ENCODE measurements at regions not wholly inside any gene's neighbourhood (a gene's known extent, or its start where the extent isn't known, plus 50 kb on each side); places are given as distances from the start of the nearest gene placed in this dataset.
"Not testable (repeated sequence)": the region's sequence is repeated elsewhere in the genome, so short reads cannot be mapped to it uniquely, and the experiment has no call there.

DNA sequence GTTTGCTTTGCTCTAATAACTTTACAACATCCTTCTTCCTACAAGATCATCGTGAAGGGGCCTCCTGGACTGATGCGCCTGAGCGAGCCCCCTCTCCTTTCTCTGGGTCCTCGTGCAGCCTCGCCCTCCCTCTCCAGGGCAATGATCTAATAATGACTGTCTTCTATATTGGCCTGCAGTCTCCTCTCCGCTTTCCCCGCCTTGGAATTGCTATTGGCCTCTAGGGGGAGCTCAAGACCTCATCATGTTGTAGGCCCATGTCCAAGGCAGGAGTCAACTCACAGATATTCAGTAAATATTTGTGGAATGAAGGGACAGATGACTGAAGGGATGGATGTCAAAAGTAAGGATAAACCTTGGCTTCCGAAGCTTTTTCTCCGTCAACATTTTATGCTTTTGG is 1180.3 kb downstream of the TYW1 start:
- peak; percentile 81 for DNase-seq (ENCODE audit: low spot score)

DNA sequence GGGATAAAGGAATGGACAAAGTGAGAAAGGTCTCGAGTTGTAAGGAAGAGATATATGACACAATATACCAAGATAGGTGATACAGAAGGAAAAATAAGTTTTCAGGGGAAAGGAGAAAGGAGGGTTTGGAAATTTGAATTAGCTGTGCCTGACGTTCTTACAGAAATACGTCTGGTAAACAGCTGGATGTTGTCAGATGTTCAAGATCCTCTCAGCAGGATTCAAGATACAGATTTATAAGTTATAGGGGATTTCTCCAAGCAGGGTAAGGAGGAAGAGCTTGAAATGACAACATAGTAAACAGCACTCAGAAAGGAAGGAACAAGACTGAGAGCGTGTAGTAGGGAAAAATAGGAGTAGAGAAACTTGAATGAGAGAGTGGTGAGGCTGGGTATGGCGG is 1184.1 kb downstream of the TYW1 start:
- no peak for DNase-seq (ENCODE audit: low spot score)

DNA sequence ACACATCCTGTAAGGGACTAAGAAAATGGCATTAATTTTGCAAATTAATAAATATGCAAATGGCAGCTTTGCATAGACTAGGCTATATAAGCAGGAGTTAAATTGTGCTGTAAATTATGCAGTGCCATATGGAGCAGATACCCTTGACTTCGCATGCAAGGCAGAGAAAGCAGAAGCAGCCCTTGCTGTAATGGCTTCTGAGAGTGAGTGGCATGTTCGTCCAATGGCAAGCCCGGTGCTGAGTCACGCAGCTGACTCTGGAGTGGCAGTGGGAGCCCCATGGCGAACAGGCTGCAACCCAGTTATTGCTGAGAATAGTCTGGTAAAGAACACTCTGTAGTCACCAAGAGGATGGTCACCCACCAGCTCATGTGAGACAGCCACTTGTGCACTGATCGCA is 1186.5 kb downstream of the TYW1 start:
- DNase-seq (ENCODE audit: low spot score): no peak

DNA sequence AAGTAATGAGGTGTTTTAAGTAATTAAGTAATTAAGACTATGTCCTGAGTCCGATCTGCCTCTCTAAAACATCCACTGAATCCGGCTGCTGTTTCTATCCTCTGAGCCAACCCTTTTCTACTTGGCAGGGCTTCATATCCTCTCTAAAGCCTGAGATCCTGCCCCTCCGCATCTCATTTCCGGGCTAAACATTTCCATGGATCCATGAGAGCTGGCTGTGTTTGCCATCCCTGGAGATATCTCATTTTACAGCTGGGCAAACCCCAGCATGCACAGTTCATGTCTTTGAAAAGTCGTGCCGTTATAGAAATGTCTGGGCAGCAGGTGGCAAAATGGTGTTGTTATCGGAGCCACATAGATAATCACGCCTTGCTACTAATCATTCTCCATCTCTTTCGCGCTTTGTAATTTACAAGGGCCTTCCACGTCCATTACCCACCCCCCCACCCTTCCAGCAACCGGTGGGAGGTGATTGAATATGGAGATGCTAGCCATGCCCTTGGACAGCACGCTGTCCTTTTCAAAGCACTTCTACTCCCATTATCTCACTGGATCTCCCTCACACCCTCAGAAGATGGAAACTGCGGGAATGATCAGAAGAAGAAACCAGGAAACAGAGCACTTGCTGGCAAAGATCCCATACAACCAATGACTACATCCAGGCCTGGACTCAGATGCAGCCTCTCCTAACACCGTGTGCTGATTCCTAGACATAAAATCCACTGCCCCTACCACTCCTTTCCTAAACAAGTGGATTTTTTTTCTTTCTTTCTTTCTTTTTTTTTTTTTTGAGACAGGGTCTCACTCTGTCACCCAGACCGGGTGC is 1189.2 kb downstream of the TYW1 start:
- no peak for DNase-seq (ENCODE audit: low spot score)

DNA sequence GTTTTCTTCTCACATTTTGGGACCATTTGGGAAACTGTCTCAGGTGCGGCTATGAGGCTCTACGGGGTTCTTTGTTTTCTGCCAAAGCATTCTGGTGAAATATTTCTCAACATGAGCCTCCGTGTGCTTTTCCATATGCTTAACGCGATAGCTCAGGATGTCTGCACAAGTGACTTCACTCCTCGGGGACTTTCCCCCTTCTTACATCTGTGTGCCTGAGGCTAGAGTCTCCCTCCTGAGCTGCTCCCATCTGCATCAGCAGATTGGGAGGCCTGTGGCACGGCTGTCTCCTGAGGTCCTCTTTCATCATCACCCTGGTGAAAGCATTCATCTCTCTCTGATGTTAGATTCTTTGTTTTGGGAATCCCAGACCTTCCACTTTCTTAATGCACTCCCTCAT is 1190.9 kb downstream of the TYW1 start:
- DNase-seq (ENCODE audit: low spot score): no peak

DNA sequence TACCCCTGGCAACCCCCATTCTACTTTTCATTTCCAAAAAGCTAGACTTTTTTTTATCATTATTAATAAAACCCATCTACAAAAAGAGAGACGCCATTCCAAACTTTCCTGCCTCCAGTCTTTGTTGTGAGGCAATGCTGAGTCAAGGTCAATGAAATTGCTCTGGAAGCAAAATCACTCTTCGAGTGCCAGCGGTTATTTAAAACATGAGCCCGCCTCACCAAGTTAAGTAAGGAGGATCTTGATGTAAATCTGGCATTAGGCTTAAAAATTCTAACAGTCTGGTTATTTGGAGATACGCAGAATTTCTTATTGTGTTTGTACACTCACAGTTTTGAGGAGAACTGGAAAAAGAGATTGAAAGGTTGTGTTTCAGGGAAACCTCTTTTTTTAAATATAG is 1196.3 kb downstream of the TYW1 start:
- no peak for DNase-seq (ENCODE audit: low spot score)

DNA sequence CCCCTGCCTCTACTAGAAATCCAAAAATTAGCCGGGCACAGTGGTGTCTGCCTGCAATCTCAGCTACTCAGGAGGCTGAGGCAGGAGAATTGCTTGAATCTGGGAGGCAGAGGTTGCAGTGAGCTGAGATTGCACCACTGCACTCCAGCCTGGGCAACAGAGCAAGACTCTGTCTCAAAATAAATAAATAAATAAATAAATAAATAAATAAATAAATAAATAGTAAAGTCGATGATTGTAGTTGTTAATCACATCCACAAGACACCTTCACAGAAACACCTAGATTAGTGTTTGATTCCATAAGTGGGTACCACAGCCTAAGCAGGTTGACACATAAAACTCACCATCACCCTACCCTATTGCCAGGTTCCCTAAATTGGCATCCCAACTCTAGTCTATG is 1199.0 kb downstream of the TYW1 start:
- DNase-seq (ENCODE audit: low spot score): not testable (repeated sequence)

DNA sequence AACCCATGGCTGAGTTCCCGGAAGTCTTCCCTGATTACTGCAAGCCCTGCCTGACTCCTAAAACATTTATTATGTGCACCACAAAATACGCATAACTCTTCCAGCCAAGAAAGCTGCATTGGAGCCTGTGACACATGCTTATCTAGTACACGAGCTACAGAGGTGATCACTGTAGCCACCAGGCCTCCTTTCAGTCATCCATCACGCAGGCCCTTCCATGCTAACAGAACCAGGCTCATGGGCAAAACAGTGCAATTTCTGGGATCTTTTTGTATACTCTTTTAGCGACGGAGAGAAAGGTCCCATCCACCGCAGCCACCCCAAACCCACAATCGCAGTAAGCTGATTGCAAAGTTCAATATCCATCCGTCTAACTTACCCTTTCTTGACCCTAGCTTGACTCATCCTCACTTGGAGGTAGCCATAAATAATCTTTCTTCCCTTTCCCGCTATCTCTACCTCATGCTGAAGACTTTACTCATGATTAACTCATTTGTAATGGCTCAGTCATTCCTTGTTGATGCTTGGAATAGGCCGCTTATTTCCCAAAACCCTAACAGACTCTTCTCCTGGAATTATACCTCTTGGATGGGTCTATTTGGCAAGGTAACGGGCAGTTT is 1203.5 kb downstream of the TYW1 start:
- no peak for DNase-seq (ENCODE audit: low spot score)

DNA sequence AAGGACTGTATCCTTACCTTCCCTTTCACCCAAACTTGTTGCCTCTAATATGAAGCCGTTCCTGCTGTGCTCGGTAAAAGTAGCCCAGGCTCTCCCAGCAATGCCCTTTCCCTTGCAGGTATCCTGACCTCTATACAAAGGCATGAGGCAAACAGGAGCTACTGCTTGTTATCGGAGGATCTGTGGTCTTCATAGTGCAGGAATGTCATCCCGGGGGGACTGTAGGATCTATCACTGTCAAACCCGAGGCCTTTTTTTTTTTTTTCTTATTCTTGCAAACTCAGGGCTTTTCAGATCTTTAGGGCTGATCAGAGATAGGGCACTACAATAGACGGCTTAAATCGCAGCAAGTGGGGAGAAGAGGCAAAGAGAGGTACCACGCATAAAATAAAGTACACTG is 1206.6 kb downstream of the TYW1 start:
- no peak for DNase-seq (ENCODE audit: low spot score)

DNA sequence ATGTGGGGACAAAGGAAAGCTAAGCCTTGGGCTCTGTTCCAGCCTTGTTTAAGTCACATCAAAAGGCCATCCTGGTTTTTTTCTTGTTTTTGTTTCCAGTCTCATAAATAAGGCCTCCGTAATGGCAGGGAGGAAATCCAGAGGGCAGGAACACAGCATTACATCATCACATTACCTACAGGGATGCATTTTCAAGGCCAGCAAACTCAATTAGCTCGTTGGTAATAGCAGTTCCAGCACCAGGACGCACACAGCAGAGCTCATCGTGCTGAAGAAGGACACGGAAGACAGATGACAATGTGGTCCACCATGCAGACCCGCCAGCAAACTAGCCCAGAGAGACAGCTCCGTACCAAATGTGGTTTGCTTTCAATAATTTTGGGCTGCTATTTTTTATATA is 1209.2 kb downstream of the TYW1 start:
- no peak for DNase-seq (ENCODE audit: low spot score)

DNA sequence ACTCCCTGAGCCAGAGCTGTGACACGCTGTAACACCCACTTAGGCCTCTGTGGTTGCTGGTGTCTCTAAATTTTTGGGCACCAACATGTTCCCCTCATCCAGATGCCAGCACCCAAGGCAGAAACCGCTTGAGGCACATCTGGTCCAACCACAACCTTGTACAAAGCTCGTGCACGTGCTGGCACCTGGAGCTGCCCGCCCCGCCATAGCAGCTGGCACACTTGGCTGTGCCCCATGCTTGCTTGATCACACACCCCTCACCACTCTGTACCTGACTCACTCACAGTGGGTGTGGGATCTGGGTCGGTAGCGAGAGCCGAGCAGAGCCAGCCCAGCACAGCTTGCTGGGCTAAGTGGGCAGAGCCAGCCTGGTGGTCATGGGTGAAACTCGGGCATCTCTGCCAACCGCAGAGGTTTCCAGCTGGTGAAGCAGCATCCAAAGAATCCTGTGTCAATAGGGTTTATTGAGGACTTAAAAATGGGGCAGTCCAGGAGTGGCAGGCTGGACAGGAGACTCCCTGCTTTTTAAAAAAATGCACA is 1210.4 kb downstream of the TYW1 start:
- DNase-seq (ENCODE audit: low spot score): no peak

DNA sequence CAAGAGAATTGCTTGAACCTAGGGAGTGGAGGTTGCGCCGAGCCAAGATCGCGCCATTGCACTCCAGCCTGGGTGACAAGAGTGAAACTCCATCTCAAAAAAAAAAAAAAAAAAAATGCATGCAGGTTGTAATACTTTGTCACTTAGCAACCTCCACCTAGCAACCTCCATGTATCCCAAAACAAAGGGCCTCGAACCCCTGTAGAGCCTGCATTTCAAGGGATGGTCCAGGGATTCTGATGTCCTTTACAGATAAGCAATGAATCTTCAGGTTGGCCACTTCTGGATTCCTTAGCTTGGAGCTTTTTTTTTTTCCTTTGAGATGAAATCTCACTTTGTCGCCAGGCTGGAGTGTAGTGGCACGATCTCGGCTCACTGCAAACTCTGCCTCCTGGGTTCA is 1211.0 kb downstream of the TYW1 start:
- DNase-seq (ENCODE audit: low spot score): no peak

DNA sequence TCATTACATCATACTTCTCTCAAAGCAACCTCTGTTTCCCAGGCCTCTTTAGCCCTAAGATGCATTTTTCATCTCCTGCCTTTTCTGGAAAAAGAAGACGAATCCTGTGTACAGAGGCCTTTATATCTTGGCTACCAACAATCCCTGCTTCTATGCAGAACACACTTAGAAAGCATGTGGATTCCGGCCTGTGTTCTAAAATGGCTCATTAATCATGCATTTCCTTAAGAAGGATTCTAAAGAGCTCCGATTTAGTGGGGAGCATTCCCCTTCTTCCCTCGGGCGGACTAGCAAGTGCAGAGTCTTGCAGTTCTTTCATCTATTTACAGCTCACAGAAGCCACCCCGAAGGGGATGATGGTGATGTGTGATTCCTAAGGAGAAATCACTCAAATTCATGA is 1212.9 kb downstream of the TYW1 start:
- no peak for DNase-seq (ENCODE audit: low spot score)

DNA sequence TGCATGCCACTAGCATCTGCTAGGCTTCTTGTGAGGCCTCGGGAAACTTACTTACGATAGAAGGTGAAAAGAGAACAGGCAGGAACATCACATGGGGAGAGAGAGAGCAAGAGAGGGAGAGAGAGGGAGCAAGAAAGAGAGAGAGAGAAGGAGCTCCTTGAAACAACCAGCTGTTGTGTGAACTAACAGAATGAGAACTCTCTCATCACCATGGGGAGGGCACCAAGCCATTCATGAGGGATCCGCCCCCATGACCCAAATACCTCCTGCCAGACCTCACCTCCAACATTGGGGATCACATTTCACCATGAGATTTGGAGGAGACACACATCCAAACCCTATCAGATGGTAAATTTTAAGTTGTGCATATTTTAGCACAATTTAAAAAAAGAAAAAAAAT is 1217.2 kb downstream of the TYW1 start:
- DNase-seq (ENCODE audit: low spot score): no peak

DNA sequence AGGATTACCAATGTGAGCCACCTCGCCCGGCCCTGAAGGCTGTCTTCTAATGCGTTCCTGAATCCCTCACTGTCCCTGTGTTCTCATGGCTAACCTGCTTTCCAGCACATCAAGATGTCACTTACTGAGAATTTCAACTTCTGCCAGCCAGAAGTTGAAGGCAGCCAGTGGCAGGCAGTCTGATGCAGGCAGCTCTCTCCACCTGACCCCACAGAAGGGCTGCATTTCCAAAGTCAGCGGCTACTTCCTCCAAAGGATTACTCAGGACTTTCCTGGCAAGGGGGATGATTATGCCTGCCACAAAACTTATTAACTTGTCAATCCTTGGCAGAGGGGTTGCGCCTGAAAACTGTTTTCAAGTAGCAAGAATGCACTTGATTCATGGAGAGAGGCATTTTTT is 1219.4 kb downstream of the TYW1 start:
- peak; percentile 38 for DNase-seq (ENCODE audit: low spot score)

DNA sequence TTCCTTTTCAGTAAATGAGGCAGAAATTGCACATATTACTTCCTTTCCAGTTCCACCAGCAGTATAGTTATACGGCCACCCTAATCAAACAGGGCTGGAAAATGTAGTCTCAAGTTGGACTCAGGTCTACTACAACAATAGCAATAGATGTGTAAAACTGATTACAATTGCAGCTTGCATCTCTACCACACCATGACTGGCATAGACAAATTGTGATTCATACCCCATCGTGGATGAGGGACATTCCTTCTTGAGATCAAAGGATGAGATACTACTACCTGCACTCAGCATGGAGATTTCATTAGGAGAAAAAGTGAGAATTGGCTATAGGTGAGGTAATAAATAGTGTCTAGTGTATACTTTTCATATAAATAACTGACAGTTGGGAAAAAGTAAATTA is 1220.8 kb downstream of the TYW1 start:
- no peak for DNase-seq (ENCODE audit: low spot score)

DNA sequence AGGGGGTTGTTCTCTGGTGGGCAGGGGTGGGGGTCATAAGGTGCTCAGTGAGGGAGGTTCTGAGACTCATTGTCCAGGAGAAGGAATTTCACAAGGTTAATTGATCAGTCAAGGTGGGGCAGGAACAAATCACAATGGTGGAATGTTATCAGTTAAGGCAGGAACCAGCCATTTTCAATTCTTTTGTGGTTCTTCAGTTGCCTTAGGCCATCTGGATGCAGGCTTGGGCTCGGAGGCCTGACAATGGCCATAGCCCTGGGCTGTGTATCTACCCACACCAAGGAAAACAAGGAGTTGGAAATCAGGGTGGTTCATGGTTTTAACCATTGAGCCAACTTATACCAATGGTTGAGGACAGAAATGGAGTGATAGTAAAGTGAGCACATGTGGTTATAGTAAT is 1221.8 kb downstream of the TYW1 start:
- no peak for DNase-seq (ENCODE audit: low spot score)

DNA sequence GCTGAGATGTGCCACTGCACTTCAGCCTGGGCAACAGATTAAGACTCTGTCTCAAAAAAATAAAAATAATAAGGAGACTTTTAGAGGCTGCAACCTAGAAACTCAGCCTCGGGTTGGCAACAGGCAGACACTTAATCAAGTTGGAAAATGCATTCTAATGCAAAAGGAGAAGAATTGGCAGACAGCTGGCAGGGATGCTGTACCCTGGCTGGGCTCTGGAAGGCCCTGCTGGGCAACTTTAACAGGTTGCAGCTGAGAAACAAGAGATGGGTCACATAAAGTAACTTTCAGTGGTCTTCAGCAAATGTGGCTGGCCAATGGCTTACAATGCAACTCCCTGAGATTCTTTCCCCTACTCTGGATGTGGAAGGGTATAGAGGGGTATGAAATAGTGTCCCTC is 1225.7 kb downstream of the TYW1 start:
- DNase-seq (ENCODE audit: low spot score): no peak

DNA sequence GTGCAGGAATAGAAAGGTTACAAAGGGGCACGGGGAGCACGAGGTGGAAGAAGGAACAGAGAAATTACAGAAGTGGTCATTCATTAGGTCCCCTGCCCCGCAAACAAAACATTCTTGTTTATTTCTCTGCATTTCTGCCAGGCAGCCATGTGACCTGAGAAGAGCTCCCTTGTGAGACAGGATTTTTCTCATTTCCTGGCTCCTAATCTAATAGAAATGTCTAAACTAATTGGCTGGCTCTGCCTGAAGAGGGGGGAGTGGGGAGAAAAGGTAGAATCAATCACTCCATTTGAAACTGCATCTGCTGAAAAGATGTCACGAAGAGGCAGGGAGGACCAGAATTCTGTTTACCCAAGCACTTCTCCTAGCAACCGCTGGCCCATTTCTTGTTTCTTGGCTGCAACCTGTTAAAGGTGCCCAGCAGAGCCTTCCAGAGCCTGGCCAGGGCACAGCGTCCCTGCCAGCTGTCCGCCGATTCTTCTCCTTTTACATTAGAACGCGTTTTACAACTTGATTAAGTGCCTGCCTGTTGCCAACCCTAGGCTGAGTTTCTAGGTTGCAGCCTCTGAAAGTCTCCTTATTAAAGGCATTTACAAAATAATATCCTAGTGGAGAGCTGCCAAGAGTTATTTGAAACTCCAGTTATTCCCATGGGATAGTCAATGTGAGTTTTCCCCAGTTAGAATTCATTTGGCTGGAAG is 1227.6 kb downstream of the TYW1 start:
- no peak for DNase-seq (ENCODE audit: low spot score)

DNA sequence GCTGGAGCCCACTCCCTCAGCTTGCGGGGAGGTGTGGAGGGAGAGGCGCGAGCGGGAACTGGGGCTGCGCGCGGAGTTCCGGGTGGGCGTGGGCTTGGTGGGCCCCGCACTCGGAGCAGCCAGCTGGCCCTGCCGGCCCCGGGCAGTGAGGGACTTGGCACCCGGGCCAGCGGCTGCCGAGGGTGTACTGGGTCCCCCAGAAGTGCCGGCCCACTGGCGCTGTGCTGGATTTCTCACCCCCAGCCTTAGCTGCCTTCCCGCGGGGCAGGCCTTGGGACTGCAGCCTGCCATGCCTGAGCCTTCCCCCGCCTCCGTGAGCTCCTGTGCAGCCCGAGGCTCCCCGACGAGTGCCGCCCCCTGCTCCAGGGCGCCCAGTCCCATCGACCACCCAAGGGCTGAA is 1234.4 kb downstream of the TYW1 start:
- not testable (repeated sequence) for DNase-seq (ENCODE audit: low spot score)

DNA sequence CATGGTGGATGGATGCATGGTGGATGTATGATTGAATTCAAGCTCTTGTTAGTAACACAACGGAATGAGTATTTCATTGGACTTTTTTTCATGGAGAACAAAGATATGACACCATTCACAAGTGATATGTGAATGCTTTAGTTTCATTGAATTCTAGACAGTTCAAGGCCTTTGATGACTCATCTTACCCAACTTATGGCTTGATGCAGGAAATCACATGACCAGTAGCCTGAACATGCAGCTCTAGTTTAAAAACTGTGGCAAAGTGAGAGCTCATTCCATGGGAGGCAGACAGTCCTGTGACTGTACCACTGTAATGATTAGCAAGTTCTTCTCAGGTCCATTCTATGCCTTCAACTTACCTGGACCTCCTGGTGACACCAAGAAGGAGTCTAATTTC is 1239.3 kb downstream of the TYW1 start:
- no peak for DNase-seq (ENCODE audit: low spot score)

DNA sequence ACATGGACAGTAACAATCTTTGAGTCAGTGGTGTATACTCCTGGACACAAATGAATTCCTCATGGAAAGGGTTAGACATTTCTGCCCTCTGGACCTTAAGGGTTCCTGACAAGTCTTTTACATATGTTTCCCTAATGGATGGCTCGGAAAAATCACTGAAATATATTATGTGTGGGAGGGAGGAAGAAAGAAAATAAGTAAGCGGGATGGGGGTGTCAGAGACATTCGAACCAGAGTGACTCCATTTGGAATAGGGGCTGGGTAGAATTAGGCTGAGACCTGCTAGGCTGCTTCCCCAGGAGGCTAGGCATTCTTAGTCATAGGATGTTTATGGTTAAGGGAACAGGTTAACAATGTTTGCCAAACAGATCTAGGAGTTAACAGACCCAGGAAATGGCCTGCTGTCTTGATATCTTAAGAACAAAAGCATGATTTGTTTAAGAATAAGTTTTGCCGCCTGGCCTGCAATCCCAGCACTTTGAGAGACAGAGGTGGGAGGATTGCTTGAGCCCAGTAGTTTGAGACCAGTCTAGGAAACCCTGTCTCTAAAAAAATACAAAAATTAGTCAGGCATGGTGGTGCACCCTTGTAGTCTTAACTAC is 1241.7 kb downstream of the TYW1 start:
- no peak for DNase-seq (ENCODE audit: low spot score)

DNA sequence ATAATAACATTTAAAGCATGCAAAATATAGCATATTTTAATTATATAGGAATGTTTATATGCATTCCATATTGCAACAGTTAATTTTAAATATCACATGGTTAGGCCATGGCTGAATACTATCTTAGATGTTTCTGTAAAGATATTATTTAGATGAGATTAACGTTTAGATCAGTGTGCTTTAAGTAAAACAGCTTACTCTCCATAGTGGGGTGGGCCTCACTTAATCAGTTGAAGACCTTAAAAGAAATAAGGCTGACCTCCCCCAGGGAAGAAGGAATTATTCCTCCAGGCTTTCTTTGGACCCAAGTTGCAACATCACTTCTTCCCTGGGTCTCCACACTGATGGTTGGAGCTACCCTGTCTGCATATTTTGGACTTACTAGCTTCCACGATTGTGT is 1246.5 kb downstream of the TYW1 start:
- no peak for DNase-seq (ENCODE audit: low spot score)
